ENCODE measurements at regions not wholly inside any gene's neighbourhood (a gene's known extent, or its start where the extent isn't known, plus 50 kb on each side); places are given as distances from the start of the nearest gene placed in this dataset.

GRCh38 chr1:167165948-167166689 is 54.6 kb upstream of the POU2F1 start:
- no peak for FAIRE-seq
- DNase-seq (ENCODE audit: insufficient read length, low spot score) = no peak
- TF ChIP-seq CTCF (IDR thresholded peaks at IDR 0.05; ENCODE audit: insufficient read depth, missing control alignments) = no peak

- no peak for DNase-seq (ENCODE audit: insufficient read length, low spot score)
- peak; percentile 46 for FAIRE-seq
- no peak for TF ChIP-seq CTCF (IDR thresholded peaks at IDR 0.05; ENCODE audit: insufficient read depth, missing control alignments)
These were observed 54.0 kb upstream of the POU2F1 start for GRCh38 chr1:167166690-167167075.

- no peak for TF ChIP-seq CTCF (IDR thresholded peaks at IDR 0.05; ENCODE audit: insufficient read depth, missing control alignments)
These were observed 52.3 kb upstream of the POU2F1 start for GRCh38 chr1:167168424-167168823.

GRCh38 chr1:167169642-167170041 is 51.0 kb upstream of the POU2F1 start:
- FAIRE-seq (no peak), DNase-seq (ENCODE audit: insufficient read length, low spot score) (no peak)
- TF ChIP-seq CTCF (IDR thresholded peaks at IDR 0.05; ENCODE audit: insufficient read depth, missing control alignments) = no peak

More at GRCh38 chr1:167168424-167168823, 52.3 kb upstream of the POU2F1 start:
- no peak for FAIRE-seq
- no peak for DNase-seq (ENCODE audit: insufficient read length, low spot score)

Measured in D721Med (cell line).